ENCODE measurements at regions not wholly inside any gene's neighbourhood (a gene's known extent, or its start where the extent isn't known, plus 50 kb on each side); places are given as distances from the start of the nearest gene placed in this dataset.

- no peak overlapping the region for H3K4me3 Mint-ChIP-seq
- TF ChIP-seq CTCF (IDR thresholded peaks at IDR 0.05; ENCODE audit: unreplicated experiment): no peak
- DNase-seq (ENCODE audit: low spot score in 2 of 2, unreplicated experiment in 2 of 2): no peak
- H3K27ac Mint-ChIP-seq: no peak overlapping the region
- H3K27me3 Mint-ChIP-seq (ENCODE audit: low read depth): no peaks in the 10 kb centered on the region
- peaks cover 5% of the 10 kb centered on the region for H3K4me1 Mint-ChIP-seq
- no peaks in the 10 kb centered on the region for H3K36me3 Mint-ChIP-seq
- H3K9me3 Mint-ChIP-seq: peaks cover 13% of the 10 kb centered on the region
Observed at GRCh38 chr4:110710070-110710469, 87.2 kb upstream of the PITX2 start.

GRCh38 chr4:110712486-110712885, 89.6 kb upstream of the PITX2 start:
- Mint-ChIP-seq H3K4me1 (peaks cover 3% of the 10 kb centered on the region), H3K9me3 (peaks cover 13% of the 10 kb centered on the region), H3K36me3 (no peaks in the 10 kb centered on the region), H3K4me3 (no peak overlapping the region), H3K27ac (no peak overlapping the region), H3K27me3 (ENCODE audit: low read depth) (no peaks in the 10 kb centered on the region)
- TF ChIP-seq CTCF (IDR thresholded peaks at IDR 0.05; ENCODE audit: unreplicated experiment): no peak
- no peak for DNase-seq (ENCODE audit: low spot score in 2 of 2, unreplicated experiment in 2 of 2)

GRCh38 chr4:110730318-110730717, 107.4 kb upstream of the PITX2 start:
- Mint-ChIP-seq H3K9me3 (peaks cover 12% of the 10 kb centered on the region), H3K4me3 (no peak overlapping the region), H3K27ac (no peak overlapping the region), H3K27me3 (ENCODE audit: low read depth) (no peaks in the 10 kb centered on the region), H3K36me3 (no peaks in the 10 kb centered on the region), H3K4me1 (peaks cover 18% of the 10 kb centered on the region)
- DNase-seq (ENCODE audit: low spot score in 2 of 2, unreplicated experiment in 2 of 2): no peak
- no peak for TF ChIP-seq CTCF (IDR thresholded peaks at IDR 0.05; ENCODE audit: unreplicated experiment)

- Mint-ChIP-seq H3K4me3 (no peak overlapping the region), H3K4me1 (peaks cover 27% of the 10 kb centered on the region), H3K27me3 (ENCODE audit: low read depth) (no peaks in the 10 kb centered on the region), H3K9me3 (peaks cover 7% of the 10 kb centered on the region), H3K27ac (no peak overlapping the region), H3K36me3 (no peaks in the 10 kb centered on the region)
- TF ChIP-seq CTCF (IDR thresholded peaks at IDR 0.05; ENCODE audit: unreplicated experiment): no peak
- no peak for DNase-seq (ENCODE audit: low spot score in 2 of 2, unreplicated experiment in 2 of 2)
Observed at GRCh38 chr4:110733901-110734300, 111.0 kb upstream of the PITX2 start.

GRCh38 chr4:110735686-110736085, 112.8 kb upstream of the PITX2 start:
- H3K4me1 Mint-ChIP-seq: peaks cover 31% of the 10 kb centered on the region
- DNase-seq (ENCODE audit: low spot score in 2 of 2, unreplicated experiment in 2 of 2): peak; percentile 46 to 71
- H3K36me3 Mint-ChIP-seq: no peaks in the 10 kb centered on the region
- peak overlapping the region; percentile 49 for H3K27ac Mint-ChIP-seq
- no peak overlapping the region for H3K4me3 Mint-ChIP-seq
- peaks cover 10% of the 10 kb centered on the region for H3K9me3 Mint-ChIP-seq
- H3K27me3 Mint-ChIP-seq (ENCODE audit: low read depth): no peaks in the 10 kb centered on the region
- TF ChIP-seq CTCF (IDR thresholded peaks at IDR 0.05; ENCODE audit: unreplicated experiment): no peak

- Mint-ChIP-seq H3K4me1 (peaks cover 31% of the 10 kb centered on the region), H3K4me3 (no peak overlapping the region), H3K27ac (no peak overlapping the region), H3K9me3 (peaks cover 10% of the 10 kb centered on the region), H3K36me3 (no peaks in the 10 kb centered on the region), H3K27me3 (ENCODE audit: low read depth) (no peaks in the 10 kb centered on the region)
- no peak for DNase-seq (ENCODE audit: low spot score in 2 of 2, unreplicated experiment in 2 of 2)
- TF ChIP-seq CTCF (IDR thresholded peaks at IDR 0.05; ENCODE audit: unreplicated experiment): no peak
Observed at GRCh38 chr4:110737931-110738330, 115.1 kb upstream of the PITX2 start.
